T47D (cell line): ENCODE measurements at regions not wholly inside any gene's neighbourhood (a gene's known extent, or its start where the extent isn't known, plus 50 kb on each side); places are given as distances from the start of the nearest gene placed in this dataset.
A peak's percentile ranks its signal among the peaks of the same experiment; 100 is the strongest.
"Not testable (repeated sequence)": the region's sequence is repeated elsewhere in the genome, so short reads cannot be mapped to it uniquely, and the experiment has no call there.

Experiments used
- DNase-seq, 2 experiments: peaks; one replicate each; pipeline versions ENCODE4 v3.0.0 to v3.0.0-alpha.2; 2011 to 2012; ENCODE audit warnings: low read depth in 1 of 2, low spot score in 1 of 2
- JUND ChIP-seq: IDR thresholded peaks from 2 replicates; pipeline ENCODE4 v1.6.1; 2012; ENCODE audit warnings: low read depth
- in situ Hi-C: cut with HindIII; loops from 2 replicates; pipeline ENCODE4 v1.10.0; 2016; ENCODE audit warnings: low sequenced_read_pairs, low pct_unique_long_range_greater_than_20kb

GRCh38 chr14:89743828-89744227 lies 210.7 kb downstream of the EFCAB11 start:
- DNase-seq, result no peak
- TF ChIP-seq JUND, result no peak
- in situ Hi-C loops, result no loop called here

- in situ Hi-C loops, result no loop called here
- TF ChIP-seq JUND, result no peak
- peak; percentile 18 to 68 for DNase-seq
These were observed 214.3 kb downstream of the EFCAB11 start for GRCh38 chr14:89740241-89740640.

GRCh38 chr14:89736881-89737280 lies 217.6 kb downstream of the EFCAB11 start:
- DNase-seq, result no peak
- no peak for TF ChIP-seq JUND
- in situ Hi-C loops, result no loop called here

- no peak for TF ChIP-seq JUND
- DNase-seq, result no peak
- in situ Hi-C loops, result no loop called here
These were observed 223.1 kb downstream of the EFCAB11 start for GRCh38 chr14:89731396-89731933.

GRCh38 chr14:89730687-89731086 lies 223.8 kb downstream of the EFCAB11 start:
- DNase-seq, result no peak
- in situ Hi-C loops, result no loop called here
- no peak for TF ChIP-seq JUND

- no peak for TF ChIP-seq JUND
- in situ Hi-C loops, result no loop called here
These were observed 225.6 kb downstream of the EFCAB11 start for GRCh38 chr14:89728964-89729363.

GRCh38 chr14:89726226-89726625 lies 228.3 kb downstream of the EFCAB11 start:
- in situ Hi-C loops, DNase-seq: not testable (repeated sequence)

More at GRCh38 chr14:89728964-89729363, 225.6 kb downstream of the EFCAB11 start:
- no peak for DNase-seq

- no peak for TF ChIP-seq JUND
- in situ Hi-C loops, result no loop called here
- peak; percentile 20 to 36 for DNase-seq
These were observed 229.9 kb downstream of the EFCAB11 start for GRCh38 chr14:89724628-89724960.

GRCh38 chr14:89723930-89724627 lies 230.5 kb downstream of the EFCAB11 start:
- no peak for DNase-seq
- in situ Hi-C loops, result no loop called here
- TF ChIP-seq JUND, result no peak

- no peak for DNase-seq
- in situ Hi-C loops, result no loop called here
- TF ChIP-seq JUND, result no peak
These were observed 232.6 kb downstream of the EFCAB11 start for GRCh38 chr14:89721956-89722355.

- in situ Hi-C loops, result no loop called here
- TF ChIP-seq JUND, result no peak
- no peak for DNase-seq
These were observed 233.5 kb downstream of the EFCAB11 start for GRCh38 chr14:89720741-89721729.

GRCh38 chr14:89720076-89720687 lies 234.3 kb downstream of the EFCAB11 start:
- in situ Hi-C loops, result no loop called here
- no peak for TF ChIP-seq JUND
- DNase-seq, result no peak
